Esophagus muscularis mucosa (tissue), 3 donors: ENCODE measurements at regions not wholly inside any gene's neighbourhood (a gene's known extent, or its start where the extent isn't known, plus 50 kb on each side); places are given as distances from the start of the nearest gene placed in this dataset.

Experiments used
- EP300 ChIP-seq: sonication (generic); formaldehyde crosslinking; IDR thresholded peaks from one replicate; pipeline ENCODE4 v1.6.1; 2017; ENCODE audit warnings: antibody characterized with exemption
- TF ChIP-seq, protein P1 (sequence below), 3 experiments: fragments of 200-600 bp in 2 of 3; fragments of 450-650 bp in 1 of 3; sonication (generic) in 2 of 3; IDR thresholded peaks; one replicate each; pipeline ENCODE4 v1.5.1; 2017 to 2019; ENCODE audit warnings: antibody characterized with exemption in 3 of 3, mild to moderate bottlenecking in 2 of 3, moderate library complexity in 1 of 3

DNA sequence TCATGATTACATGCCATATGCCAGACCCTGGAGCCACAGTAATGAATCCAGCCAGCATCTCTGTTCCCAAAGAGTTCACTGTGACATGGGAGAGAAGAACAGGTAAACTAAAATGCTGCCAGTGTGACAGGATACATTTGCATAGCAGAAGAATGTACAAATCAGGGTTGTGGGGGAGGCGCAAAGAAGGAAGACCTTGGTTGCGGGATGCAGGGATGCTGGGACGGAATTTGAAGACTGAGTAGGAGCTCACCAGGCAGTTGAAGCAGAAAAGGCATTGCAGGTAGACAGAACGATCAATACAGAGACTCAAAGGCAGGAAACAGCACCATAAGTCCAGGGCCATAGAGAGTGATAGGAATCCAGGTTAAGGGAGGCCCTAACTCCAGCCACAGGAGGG is 180.3 kb upstream of the ZC3H12A start:
- TF ChIP-seq, protein P1, sequence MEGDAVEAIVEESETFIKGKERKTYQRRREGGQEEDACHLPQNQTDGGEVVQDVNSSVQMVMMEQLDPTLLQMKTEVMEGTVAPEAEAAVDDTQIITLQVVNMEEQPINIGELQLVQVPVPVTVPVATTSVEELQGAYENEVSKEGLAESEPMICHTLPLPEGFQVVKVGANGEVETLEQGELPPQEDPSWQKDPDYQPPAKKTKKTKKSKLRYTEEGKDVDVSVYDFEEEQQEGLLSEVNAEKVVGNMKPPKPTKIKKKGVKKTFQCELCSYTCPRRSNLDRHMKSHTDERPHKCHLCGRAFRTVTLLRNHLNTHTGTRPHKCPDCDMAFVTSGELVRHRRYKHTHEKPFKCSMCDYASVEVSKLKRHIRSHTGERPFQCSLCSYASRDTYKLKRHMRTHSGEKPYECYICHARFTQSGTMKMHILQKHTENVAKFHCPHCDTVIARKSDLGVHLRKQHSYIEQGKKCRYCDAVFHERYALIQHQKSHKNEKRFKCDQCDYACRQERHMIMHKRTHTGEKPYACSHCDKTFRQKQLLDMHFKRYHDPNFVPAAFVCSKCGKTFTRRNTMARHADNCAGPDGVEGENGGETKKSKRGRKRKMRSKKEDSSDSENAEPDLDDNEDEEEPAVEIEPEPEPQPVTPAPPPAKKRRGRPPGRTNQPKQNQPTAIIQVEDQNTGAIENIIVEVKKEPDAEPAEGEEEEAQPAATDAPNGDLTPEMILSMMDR (IDR thresholded peaks at IDR 0.05): no peak
- no peak for TF ChIP-seq EP300
